ENCODE measurements at regions not wholly inside any gene's neighbourhood (a gene's known extent, or its start where the extent isn't known, plus 50 kb on each side); places are given as distances from the start of the nearest gene placed in this dataset.

GRCh38 chrX:87049567-87049966 is 468.0 kb upstream of the KLHL4 start:
- H3K4me1 ChIP-seq: no peaks in the 10 kb centered on the region
- no peaks in the 10 kb centered on the region for H3K36me3 ChIP-seq
- H3K27me3 ChIP-seq: no peaks in the 10 kb centered on the region
- no peak for DNase-seq
- H3K9me3 ChIP-seq: no peaks in the 10 kb centered on the region
- no peak overlapping the region for H3K4me3 ChIP-seq
- intact Hi-C loops (cut with DNase I): no loop called here
- no peak for TF ChIP-seq POLR2A (IDR thresholded peaks at IDR 0.05)
- TF ChIP-seq, protein P1, sequence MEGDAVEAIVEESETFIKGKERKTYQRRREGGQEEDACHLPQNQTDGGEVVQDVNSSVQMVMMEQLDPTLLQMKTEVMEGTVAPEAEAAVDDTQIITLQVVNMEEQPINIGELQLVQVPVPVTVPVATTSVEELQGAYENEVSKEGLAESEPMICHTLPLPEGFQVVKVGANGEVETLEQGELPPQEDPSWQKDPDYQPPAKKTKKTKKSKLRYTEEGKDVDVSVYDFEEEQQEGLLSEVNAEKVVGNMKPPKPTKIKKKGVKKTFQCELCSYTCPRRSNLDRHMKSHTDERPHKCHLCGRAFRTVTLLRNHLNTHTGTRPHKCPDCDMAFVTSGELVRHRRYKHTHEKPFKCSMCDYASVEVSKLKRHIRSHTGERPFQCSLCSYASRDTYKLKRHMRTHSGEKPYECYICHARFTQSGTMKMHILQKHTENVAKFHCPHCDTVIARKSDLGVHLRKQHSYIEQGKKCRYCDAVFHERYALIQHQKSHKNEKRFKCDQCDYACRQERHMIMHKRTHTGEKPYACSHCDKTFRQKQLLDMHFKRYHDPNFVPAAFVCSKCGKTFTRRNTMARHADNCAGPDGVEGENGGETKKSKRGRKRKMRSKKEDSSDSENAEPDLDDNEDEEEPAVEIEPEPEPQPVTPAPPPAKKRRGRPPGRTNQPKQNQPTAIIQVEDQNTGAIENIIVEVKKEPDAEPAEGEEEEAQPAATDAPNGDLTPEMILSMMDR (IDR thresholded peaks at IDR 0.05): no peak
- H3K27ac ChIP-seq: no peak overlapping the region
- WGBS, 4 donors: 68 to 80% (median 76%) methylated on average over 3 of the region's 3 CpGs
- no peak for ATAC-seq

DNA sequence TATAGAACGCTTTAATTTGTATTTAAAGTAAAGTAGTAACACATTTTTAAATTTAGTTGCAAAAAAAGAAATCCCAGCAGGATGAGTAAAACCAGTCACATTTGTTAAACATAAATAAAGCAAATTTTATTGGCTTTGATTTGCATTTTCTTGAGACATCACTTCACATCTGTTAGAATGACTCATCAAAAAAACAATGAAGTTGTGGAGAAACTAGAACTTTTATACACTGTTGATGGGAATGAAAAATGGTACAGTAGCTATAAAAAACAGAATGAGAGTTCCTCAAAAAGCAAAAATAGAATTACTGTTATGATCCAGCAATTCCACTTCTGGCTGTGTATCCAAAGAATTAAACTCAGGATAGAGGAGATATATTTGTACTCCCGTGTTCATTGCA is 454.0 kb upstream of the KLHL4 start:
- intact Hi-C loops (cut with DNase I): no loop called here
- Histone ChIP-seq H3K4me3 (no peak overlapping the region), H3K27ac (no peak overlapping the region), H3K9me3 (no peaks in the 10 kb centered on the region), H3K27me3 (peaks cover 0 to 5% (median 0%) of the 10 kb centered on the region in 9 donors), H3K36me3 (no peaks in the 10 kb centered on the region), H3K4me1 (no peaks in the 10 kb centered on the region)
- no peak for TF ChIP-seq POLR2A (IDR thresholded peaks at IDR 0.05)
- TF ChIP-seq, protein P1 (IDR thresholded peaks at IDR 0.05): no peak
- WGBS, 4 donors: 62 to 76% (median 70%) methylated on average over 2 of the region's 2 CpGs
- DNase-seq (no peak), ATAC-seq (no peak)

DNA sequence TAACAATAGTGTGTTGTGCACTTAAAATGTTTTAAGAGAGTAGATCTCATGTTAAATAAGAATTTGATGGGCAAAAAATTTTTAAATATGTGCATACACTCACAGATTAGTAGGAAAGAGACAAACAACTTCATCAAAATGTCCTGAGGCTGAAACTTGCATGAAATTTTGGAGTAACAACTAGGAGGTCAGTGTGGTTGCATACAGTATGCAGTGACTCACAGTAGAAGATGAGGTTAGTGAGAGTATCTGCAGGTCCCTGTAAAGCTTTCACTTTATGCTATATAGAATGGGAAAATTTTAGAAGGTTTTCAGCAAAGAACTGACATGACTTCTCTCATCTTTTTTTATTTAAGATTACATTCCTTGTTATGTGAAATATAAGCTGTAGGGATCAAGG is 453.1 kb upstream of the KLHL4 start:
- TF ChIP-seq, protein P1 (IDR thresholded peaks at IDR 0.05): no peak
- TF ChIP-seq POLR2A (IDR thresholded peaks at IDR 0.05): no peak
- Histone ChIP-seq H3K27ac (no peak overlapping the region), H3K36me3 (no peaks in the 10 kb centered on the region), H3K4me3 (no peak overlapping the region), H3K4me1 (no peaks in the 10 kb centered on the region), H3K27me3 (peaks cover 0 to 5% (median 0%) of the 10 kb centered on the region in 9 donors), H3K9me3 (no peaks in the 10 kb centered on the region)
- intact Hi-C loops (cut with DNase I): no loop called here
- DNase-seq (no peak), ATAC-seq (no peak)

DNA sequence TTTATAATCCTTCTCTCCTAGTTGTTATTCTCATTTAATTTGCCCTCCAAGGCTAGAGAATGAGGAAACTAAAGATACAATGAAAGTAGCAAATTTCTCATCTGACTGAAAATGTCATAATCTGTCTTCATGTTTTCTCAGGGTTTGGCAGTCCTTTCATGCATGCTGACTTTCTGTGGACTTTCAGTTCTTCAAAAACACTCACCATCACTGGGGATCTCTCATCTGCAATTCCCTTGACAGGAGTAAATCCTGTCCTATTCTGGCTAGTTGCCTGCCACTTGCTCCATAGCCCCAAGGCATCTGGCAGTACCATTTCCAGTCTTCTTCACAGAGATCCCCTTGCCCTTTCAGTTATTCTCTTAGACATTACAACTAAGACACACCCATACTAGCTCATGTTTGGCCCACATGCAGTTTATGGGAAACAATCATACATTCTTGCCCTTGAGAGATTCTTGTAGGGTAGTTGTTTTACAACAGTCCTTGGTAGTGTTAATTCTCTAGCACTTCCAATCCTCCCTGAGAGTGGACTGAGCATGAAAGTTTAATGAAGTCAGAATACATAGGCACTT is 449.7 kb upstream of the KLHL4 start:
- Histone ChIP-seq H3K36me3 (no peaks in the 10 kb centered on the region), H3K9me3 (no peaks in the 10 kb centered on the region), H3K4me3 (no peak overlapping the region), H3K27ac (no peak overlapping the region), H3K27me3 (no peaks in the 10 kb centered on the region), H3K4me1 (no peaks in the 10 kb centered on the region)
- TF ChIP-seq POLR2A (IDR thresholded peaks at IDR 0.05): no peak
- TF ChIP-seq, protein P1 (IDR thresholded peaks at IDR 0.05): no peak
- ATAC-seq (no peak), DNase-seq (no peak)
- intact Hi-C loops (cut with DNase I): no loop called here

All from heart left ventricle (tissue), 16 donors.